ENCODE measurements at regions not wholly inside any gene's neighbourhood (a gene's known extent, or its start where the extent isn't known, plus 50 kb on each side); places are given as distances from the start of the nearest gene placed in this dataset.

GRCh38 chr2:15682354-15682753 lies 90.7 kb downstream of the DDX1 start:
- TF ChIP-seq JUN (IDR thresholded peaks at IDR 0.05), result no peak
- no peak for TF ChIP-seq CTCF (IDR thresholded peaks at IDR 0.05)
- TF ChIP-seq SREBF2 (IDR thresholded peaks at IDR 0.05), result no peak

All from A549 (cell line).